ENCODE measurements at regions not wholly inside any gene's neighbourhood (a gene's known extent, or its start where the extent isn't known, plus 50 kb on each side); places are given as distances from the start of the nearest gene placed in this dataset.

- H2BK15ac ChIP-seq (ENCODE audit: low read length) = no peak overlapping the region
- no peaks in the 10 kb centered on the region for H3K4me1 ChIP-seq (ENCODE audit: control insufficient read depth in 2 of 2, insufficient read depth in 1 of 2, low read depth in 1 of 2, low read length in 2 of 2)
- H3K9me3 ChIP-seq (replicated peaks in 1 of 2; ENCODE audit: control insufficient read depth in 2 of 2, insufficient read depth in 1 of 2, low read depth in 1 of 2, low read length in 2 of 2) = peaks cover 5 to 10% of the 10 kb centered on the region in 2 donors
- H3K14ac ChIP-seq (ENCODE audit: low read length) = no peak overlapping the region
- H3K18ac ChIP-seq (ENCODE audit: low read length) = no peak overlapping the region
- no peak overlapping the region for H3K27ac ChIP-seq (replicated peaks; ENCODE audit: low read length)
- no peak overlapping the region for H3K4me2 ChIP-seq (ENCODE audit: insufficient read depth, low read length, poor library complexity, severe bottlenecking)
- H3K23ac ChIP-seq (ENCODE audit: low read depth, low read length, poor library complexity) = no peak overlapping the region
- H3K27me3 ChIP-seq (ENCODE audit: control insufficient read depth in 3 of 3, insufficient read depth in 3 of 3, low read depth in 1 of 3, low read length in 3 of 3) = no peaks in the 10 kb centered on the region
- H3K36me3 ChIP-seq (replicated peaks in 1 of 2; ENCODE audit: control insufficient read depth in 2 of 2, insufficient read depth in 2 of 2, low read length in 2 of 2) = no peaks in the 10 kb centered on the region
- no peak overlapping the region for H2AFZ ChIP-seq (ENCODE audit: low read length)
- no peak overlapping the region for H3K4me3 ChIP-seq (ENCODE audit: low read length in 2 of 2)
- no CpG with 5 or more reads among the region's 1 CpG for WGBS, 2 donors (ENCODE audit: extremely low coverage in 2 of 2, insufficient read length in 2 of 2, insufficient replicate concordance in 1 of 2)
- no peak overlapping the region for H2BK120ac ChIP-seq (ENCODE audit: low read depth, low read length)
- no peak for DNase-seq (ENCODE audit: low spot score)
- H4K8ac ChIP-seq (ENCODE audit: low read depth, low read length) = no peak overlapping the region
- peaks cover 2% of the 10 kb centered on the region for H3K79me1 ChIP-seq (ENCODE audit: low read depth, low read length)
- no peak overlapping the region for H2BK12ac ChIP-seq (ENCODE audit: low read length)
- no peak overlapping the region for H3K9ac ChIP-seq (ENCODE audit: low read depth, low read length, poor library complexity)
- H2BK5ac ChIP-seq (ENCODE audit: low read length) = no peak overlapping the region
- H3K4ac ChIP-seq (ENCODE audit: low read length) = no peak overlapping the region
- H2AK5ac ChIP-seq (ENCODE audit: low read depth, low read length) = no peak overlapping the region
- H4K91ac ChIP-seq (ENCODE audit: low read depth, low read length, poor library complexity) = no peak overlapping the region
These were observed 101.4 kb downstream of the TMEM18 start for GRCh38 chr2:575727-576236.

- no peak overlapping the region for H3K27ac ChIP-seq (replicated peaks; ENCODE audit: low read length)
- no peak overlapping the region for H3K4me2 ChIP-seq (ENCODE audit: insufficient read depth, low read length, poor library complexity, severe bottlenecking)
- H3K4me1 ChIP-seq (ENCODE audit: control insufficient read depth in 2 of 2, insufficient read depth in 1 of 2, low read depth in 1 of 2, low read length in 2 of 2) = no peaks in the 10 kb centered on the region
- H3K9me3 ChIP-seq (replicated peaks in 1 of 2; ENCODE audit: control insufficient read depth in 2 of 2, insufficient read depth in 1 of 2, low read depth in 1 of 2, low read length in 2 of 2) = peaks cover 5 to 10% of the 10 kb centered on the region in 2 donors
- no peaks in the 10 kb centered on the region for H3K36me3 ChIP-seq (replicated peaks in 1 of 2; ENCODE audit: control insufficient read depth in 2 of 2, insufficient read depth in 2 of 2, low read length in 2 of 2)
- no peak overlapping the region for H3K18ac ChIP-seq (ENCODE audit: low read length)
- H2AFZ ChIP-seq (ENCODE audit: low read length) = no peak overlapping the region
- H4K8ac ChIP-seq (ENCODE audit: low read depth, low read length) = no peak overlapping the region
- no peak overlapping the region for H3K23ac ChIP-seq (ENCODE audit: low read depth, low read length, poor library complexity)
- H3K9ac ChIP-seq (ENCODE audit: low read depth, low read length, poor library complexity) = no peak overlapping the region
- no peak overlapping the region for H2BK120ac ChIP-seq (ENCODE audit: low read depth, low read length)
- H2BK12ac ChIP-seq (ENCODE audit: low read length) = no peak overlapping the region
- no peak overlapping the region for H4K91ac ChIP-seq (ENCODE audit: low read depth, low read length, poor library complexity)
- H3K27me3 ChIP-seq (ENCODE audit: control insufficient read depth in 3 of 3, insufficient read depth in 3 of 3, low read depth in 1 of 3, low read length in 3 of 3) = no peaks in the 10 kb centered on the region
- peak overlapping the region; percentile 58 for H3K14ac ChIP-seq (ENCODE audit: low read length)
- no CpG with 5 or more reads among the region's 14 CpGs for WGBS, 2 donors (ENCODE audit: extremely low coverage in 2 of 2, insufficient read length in 2 of 2, insufficient replicate concordance in 1 of 2)
- peaks cover 2% of the 10 kb centered on the region for H3K79me1 ChIP-seq (ENCODE audit: low read depth, low read length)
- H3K4me3 ChIP-seq (ENCODE audit: low read length in 2 of 2) = no peak overlapping the region
- H2BK15ac ChIP-seq (ENCODE audit: low read length) = no peak overlapping the region
- DNase-seq (ENCODE audit: low spot score) = no peak
- no peak overlapping the region for H3K4ac ChIP-seq (ENCODE audit: low read length)
- peak overlapping the region; percentile 19 for H2BK5ac ChIP-seq (ENCODE audit: low read length)
- no peak overlapping the region for H2AK5ac ChIP-seq (ENCODE audit: low read depth, low read length)
These were observed 102.0 kb downstream of the TMEM18 start for GRCh38 chr2:575030-575726.

- no peaks in the 10 kb centered on the region for H3K27me3 ChIP-seq (ENCODE audit: control insufficient read depth in 3 of 3, insufficient read depth in 3 of 3, low read depth in 1 of 3, low read length in 3 of 3)
- no CpG with 5 or more reads among the region's 6 CpGs for WGBS, 2 donors (ENCODE audit: extremely low coverage in 2 of 2, insufficient read length in 2 of 2, insufficient replicate concordance in 1 of 2)
- no peak overlapping the region for H3K4ac ChIP-seq (ENCODE audit: low read length)
- no peak overlapping the region for H2AK5ac ChIP-seq (ENCODE audit: low read depth, low read length)
- no peak overlapping the region for H3K4me2 ChIP-seq (ENCODE audit: insufficient read depth, low read length, poor library complexity, severe bottlenecking)
- H3K79me1 ChIP-seq (ENCODE audit: low read depth, low read length) = no peaks in the 10 kb centered on the region
- no peak overlapping the region for H3K9ac ChIP-seq (ENCODE audit: low read depth, low read length, poor library complexity)
- no peak overlapping the region for H2BK15ac ChIP-seq (ENCODE audit: low read length)
- no peak overlapping the region for H2BK5ac ChIP-seq (ENCODE audit: low read length)
- no peak overlapping the region for H4K8ac ChIP-seq (ENCODE audit: low read depth, low read length)
- H2AFZ ChIP-seq (ENCODE audit: low read length) = no peak overlapping the region
- H3K14ac ChIP-seq (ENCODE audit: low read length) = no peak overlapping the region
- H4K91ac ChIP-seq (ENCODE audit: low read depth, low read length, poor library complexity) = no peak overlapping the region
- H3K18ac ChIP-seq (ENCODE audit: low read length) = no peak overlapping the region
- H3K23ac ChIP-seq (ENCODE audit: low read depth, low read length, poor library complexity) = no peak overlapping the region
- no peak for DNase-seq (ENCODE audit: low spot score)
- H3K27ac ChIP-seq (replicated peaks; ENCODE audit: low read length) = no peak overlapping the region
- no peak overlapping the region for H2BK12ac ChIP-seq (ENCODE audit: low read length)
- no peaks in the 10 kb centered on the region for H3K4me1 ChIP-seq (ENCODE audit: control insufficient read depth in 2 of 2, insufficient read depth in 1 of 2, low read depth in 1 of 2, low read length in 2 of 2)
- H3K4me3 ChIP-seq (ENCODE audit: low read length in 2 of 2) = no peak overlapping the region
- H2BK120ac ChIP-seq (ENCODE audit: low read depth, low read length) = no peak overlapping the region
- peaks cover 5 to 10% of the 10 kb centered on the region in 2 donors for H3K9me3 ChIP-seq (replicated peaks in 1 of 2; ENCODE audit: control insufficient read depth in 2 of 2, insufficient read depth in 1 of 2, low read depth in 1 of 2, low read length in 2 of 2)
- H3K36me3 ChIP-seq (replicated peaks in 1 of 2; ENCODE audit: control insufficient read depth in 2 of 2, insufficient read depth in 2 of 2, low read length in 2 of 2) = no peaks in the 10 kb centered on the region
These were observed 103.3 kb downstream of the TMEM18 start for GRCh38 chr2:573805-574392.

DNA sequence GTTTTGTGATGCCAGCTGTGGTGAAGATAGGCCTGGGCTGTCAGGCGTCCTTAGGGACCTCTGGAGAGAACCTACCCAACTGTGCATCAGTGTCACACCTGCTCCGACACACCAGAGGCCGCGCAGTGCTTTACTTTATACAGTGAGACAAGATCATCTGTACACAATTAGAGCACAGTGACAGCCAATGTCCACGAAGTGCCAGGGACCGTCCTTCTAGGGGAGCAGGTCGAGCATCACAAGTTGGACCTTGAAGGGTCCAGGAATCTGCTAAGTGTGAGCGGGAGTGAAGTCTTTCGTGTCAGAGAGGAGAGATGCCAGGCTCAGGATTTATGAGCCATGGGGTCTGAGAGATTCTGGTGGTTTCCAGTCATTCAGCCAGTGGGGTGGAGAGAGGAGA, 104.2 kb downstream of the TMEM18 start:
- Histone ChIP-seq H2AFZ (ENCODE audit: low read length) (no peak overlapping the region), H3K4me1 (ENCODE audit: control insufficient read depth in 2 of 2, insufficient read depth in 1 of 2, low read depth in 1 of 2, low read length in 2 of 2) (no peaks in the 10 kb centered on the region), H3K9ac (ENCODE audit: low read depth, low read length, poor library complexity) (no peak overlapping the region), H3K27ac (replicated peaks; ENCODE audit: low read length) (no peak overlapping the region), H2BK12ac (ENCODE audit: low read length) (no peak overlapping the region), H3K36me3 (replicated peaks in 1 of 2; ENCODE audit: control insufficient read depth in 2 of 2, insufficient read depth in 2 of 2, low read length in 2 of 2) (no peaks in the 10 kb centered on the region), H3K9me3 (replicated peaks in 1 of 2; ENCODE audit: control insufficient read depth in 2 of 2, insufficient read depth in 1 of 2, low read depth in 1 of 2, low read length in 2 of 2) (peaks cover 5 to 10% of the 10 kb centered on the region in 2 donors), H2BK15ac (ENCODE audit: low read length) (no peak overlapping the region), H2BK120ac (ENCODE audit: low read depth, low read length) (no peak overlapping the region), H3K4ac (ENCODE audit: low read length) (no peak overlapping the region), H4K91ac (ENCODE audit: low read depth, low read length, poor library complexity) (no peak overlapping the region), H3K23ac (ENCODE audit: low read depth, low read length, poor library complexity) (no peak overlapping the region), H3K14ac (ENCODE audit: low read length) (no peak overlapping the region), H3K4me2 (ENCODE audit: insufficient read depth, low read length, poor library complexity, severe bottlenecking) (no peak overlapping the region), H3K27me3 (ENCODE audit: control insufficient read depth in 3 of 3, insufficient read depth in 3 of 3, low read depth in 1 of 3, low read length in 3 of 3) (no peaks in the 10 kb centered on the region), H4K8ac (ENCODE audit: low read depth, low read length) (no peak overlapping the region), H3K79me1 (ENCODE audit: low read depth, low read length) (peaks cover 1% of the 10 kb centered on the region), H2BK5ac (ENCODE audit: low read length) (no peak overlapping the region), H2AK5ac (ENCODE audit: low read depth, low read length) (no peak overlapping the region), H3K18ac (ENCODE audit: low read length) (no peak overlapping the region), H3K4me3 (ENCODE audit: low read length in 2 of 2) (no peak overlapping the region)
- WGBS, 2 donors (ENCODE audit: extremely low coverage in 2 of 2, insufficient read length in 2 of 2, insufficient replicate concordance in 1 of 2) = no CpG with 5 or more reads among the region's 9 CpGs
- no peak for DNase-seq (ENCODE audit: low spot score)

Data from neuronal stem cell (in vitro differentiated cells).